Ovary (tissue), 3 donors: ENCODE measurements at regions not wholly inside any gene's neighbourhood (a gene's known extent, or its start where the extent isn't known, plus 50 kb on each side); places are given as distances from the start of the nearest gene placed in this dataset.

ENCODE experiments used
- CTCF ChIP-seq, 3 donors: fragments of 450-650 bp in 2 of 3; fragments of 200-600 bp in 1 of 3; IDR thresholded peaks; one replicate each; pipeline versions ENCODE4 v1.5.1 to v1.8.0; 2016 to 2022; ENCODE audit warnings: antibody characterized with exemption in 3 of 3, mild to moderate bottlenecking in 1 of 3
- EP300 ChIP-seq: sonication (generic); formaldehyde crosslinking; IDR thresholded peaks from one replicate; pipeline ENCODE4 v1.6.1; 2017; ENCODE audit warnings: antibody characterized with exemption
- POLR2A ChIP-seq: fragments of 450-650 bp; IDR thresholded peaks from one replicate; pipeline ENCODE4 v1.6.1; 2017; ENCODE audit warnings: antibody characterized with exemption, mild to moderate bottlenecking, moderate library complexity
- donor health status: DM: no; HTN: no; CAD: no.

DNA sequence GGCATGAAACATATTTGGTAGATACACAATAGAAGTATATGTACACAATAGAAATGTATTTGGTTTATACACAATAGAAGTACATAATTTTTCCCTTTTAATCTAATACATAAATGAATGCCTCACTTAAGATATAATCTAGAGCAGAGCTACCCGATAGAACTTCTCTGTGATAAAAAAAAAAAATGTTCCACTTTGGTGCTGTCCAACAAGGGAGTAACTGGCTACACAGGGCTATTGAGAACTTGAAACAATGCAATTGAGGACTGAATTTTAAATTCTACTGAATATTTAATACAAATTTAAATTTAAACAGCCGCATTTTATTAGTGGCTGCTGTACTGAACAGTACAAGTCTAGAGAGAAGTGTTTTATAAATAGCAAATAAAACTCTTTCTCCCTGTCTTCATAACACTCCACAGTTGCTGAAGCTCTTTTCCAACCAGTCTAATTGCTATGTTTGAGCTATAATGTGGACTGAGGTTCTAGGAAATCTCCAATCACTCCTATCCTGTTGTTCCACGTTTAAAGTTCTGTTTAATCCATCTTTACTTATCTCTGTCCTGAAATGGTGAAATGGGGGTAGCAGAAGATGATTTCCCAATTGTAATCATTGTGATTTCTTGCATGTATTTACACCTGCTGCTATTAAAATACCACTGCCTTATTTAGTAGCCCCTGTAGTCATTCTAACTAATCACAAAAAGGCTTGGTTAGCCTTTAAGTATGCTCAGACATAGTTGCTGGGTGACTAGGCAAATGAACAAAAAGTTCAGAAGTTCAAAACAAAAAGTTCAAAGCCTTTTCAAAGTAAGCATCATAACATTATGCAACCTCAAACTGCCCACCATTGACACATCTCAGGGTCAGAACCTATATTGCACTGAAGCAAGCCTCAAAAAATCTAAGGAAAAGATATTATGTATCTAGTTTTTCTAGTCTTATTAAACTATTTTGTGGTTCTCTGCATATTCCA is 192.3 kb upstream of the C1orf87 start:
- no peak for TF ChIP-seq CTCF (IDR thresholded peaks at IDR 0.05)
- TF ChIP-seq EP300, result no peak
- no peak for TF ChIP-seq POLR2A
